ENCODE measurements at regions not wholly inside any gene's neighbourhood (a gene's known extent, or its start where the extent isn't known, plus 50 kb on each side); places are given as distances from the start of the nearest gene placed in this dataset.
"Not testable (repeated sequence)": the region's sequence is repeated elsewhere in the genome, so short reads cannot be mapped to it uniquely, and the experiment has no call there.

- DNase-seq (ENCODE audit: low read depth in 3 of 3): no peak
These were observed 950.7 kb upstream of the FANCL start for GRCh38 chr2:59191781-59192180.

GRCh38 chr2:59190518-59190917 is 949.4 kb upstream of the FANCL start:
- DNase-seq (ENCODE audit: low read depth in 3 of 3): no peak

GRCh38 chr2:59184276-59185020 is 943.3 kb upstream of the FANCL start:
- DNase-seq (ENCODE audit: low read depth in 3 of 3): no peak

DNA sequence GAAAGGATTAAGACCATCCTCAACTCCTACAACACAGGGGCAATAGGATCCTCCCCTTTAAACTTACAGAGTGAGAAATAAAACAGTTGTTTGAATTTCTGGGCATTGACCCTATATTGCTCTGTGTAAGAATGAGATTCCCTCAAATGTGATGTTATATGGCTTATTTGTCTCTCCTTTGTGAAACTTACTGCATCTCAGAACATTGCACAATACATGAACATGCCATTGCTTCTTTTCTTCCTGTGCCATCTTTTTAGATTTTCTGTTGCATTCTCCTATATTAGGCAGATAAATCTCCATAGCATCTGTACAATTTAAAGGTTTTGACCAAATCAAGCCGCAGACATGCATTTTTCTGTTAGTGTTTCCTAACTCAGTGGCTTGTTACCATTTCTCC is 941.9 kb upstream of the FANCL start:
- no peak for DNase-seq (ENCODE audit: low read depth in 3 of 3)

DNA sequence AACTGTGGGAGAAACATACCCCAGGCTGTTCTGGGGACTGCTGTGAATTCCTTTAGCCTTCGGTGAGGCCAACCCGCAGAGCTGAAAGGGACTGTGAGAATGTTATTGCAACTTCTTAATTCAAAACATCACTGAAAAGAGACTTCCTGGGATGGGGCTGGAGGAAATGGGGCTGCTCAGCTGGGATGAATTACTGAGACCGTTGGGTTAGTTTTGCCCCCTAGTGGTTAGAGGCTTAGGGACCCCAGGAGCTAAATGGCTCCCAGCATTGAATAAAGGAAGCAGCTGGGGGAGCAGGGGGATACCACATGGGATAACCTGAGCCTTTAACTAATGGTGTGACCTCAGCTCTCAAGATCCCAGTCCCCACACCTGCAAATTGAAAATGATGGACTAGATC is 941.1 kb upstream of the FANCL start:
- DNase-seq (ENCODE audit: low read depth in 3 of 3): no peak

DNA sequence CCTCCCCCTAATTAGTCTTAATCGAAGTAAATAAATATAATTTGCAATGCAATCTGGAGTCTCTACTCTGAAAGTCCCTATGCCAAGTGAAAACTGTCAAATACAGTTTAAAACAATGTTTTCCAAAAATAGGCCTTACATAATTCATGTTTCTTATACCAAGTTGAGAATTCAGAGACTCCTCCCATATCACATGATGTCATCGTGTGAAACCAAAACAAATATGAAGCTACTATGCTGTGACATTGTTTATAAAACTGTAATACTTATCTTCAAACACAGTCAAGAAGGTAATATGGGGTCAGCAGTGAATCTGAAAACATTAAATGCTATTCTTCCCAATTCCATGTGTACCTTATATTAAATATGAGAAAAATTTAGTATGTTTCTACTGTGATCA is 940.2 kb upstream of the FANCL start:
- DNase-seq (ENCODE audit: low read depth in 3 of 3): no peak

- DNase-seq (ENCODE audit: low read depth in 3 of 3): no peak
These were observed 939.5 kb upstream of the FANCL start for GRCh38 chr2:59180621-59181020.

GRCh38 chr2:59180111-59180510 is 939.0 kb upstream of the FANCL start:
- no peak for DNase-seq (ENCODE audit: low read depth in 3 of 3)

- DNase-seq (ENCODE audit: low read depth in 3 of 3): no peak
These were observed 936.6 kb upstream of the FANCL start for GRCh38 chr2:59177748-59178147.

DNA sequence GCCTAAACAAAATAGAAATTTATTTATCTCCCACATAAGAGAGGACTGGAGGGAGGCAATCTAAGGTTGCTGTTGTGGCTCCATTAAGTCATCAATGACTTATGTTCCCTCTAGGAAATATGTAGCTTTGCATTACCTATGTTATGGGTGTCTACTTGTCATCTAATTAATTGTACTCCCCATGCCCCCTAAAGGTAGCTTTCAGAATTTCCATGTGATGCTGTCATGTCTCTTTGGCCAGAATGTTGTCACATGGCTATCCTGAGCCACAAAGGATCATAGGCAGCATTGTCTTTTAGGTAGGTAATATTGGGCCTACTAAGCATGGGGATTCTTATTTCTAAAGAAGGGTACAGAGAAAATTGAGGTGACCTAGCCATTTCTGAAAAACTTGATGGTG is 935.6 kb upstream of the FANCL start:
- no peak for DNase-seq (ENCODE audit: low read depth in 3 of 3)

GRCh38 chr2:59174536-59175243 is 933.6 kb upstream of the FANCL start:
- no peak for DNase-seq (ENCODE audit: low read depth in 3 of 3)

DNA sequence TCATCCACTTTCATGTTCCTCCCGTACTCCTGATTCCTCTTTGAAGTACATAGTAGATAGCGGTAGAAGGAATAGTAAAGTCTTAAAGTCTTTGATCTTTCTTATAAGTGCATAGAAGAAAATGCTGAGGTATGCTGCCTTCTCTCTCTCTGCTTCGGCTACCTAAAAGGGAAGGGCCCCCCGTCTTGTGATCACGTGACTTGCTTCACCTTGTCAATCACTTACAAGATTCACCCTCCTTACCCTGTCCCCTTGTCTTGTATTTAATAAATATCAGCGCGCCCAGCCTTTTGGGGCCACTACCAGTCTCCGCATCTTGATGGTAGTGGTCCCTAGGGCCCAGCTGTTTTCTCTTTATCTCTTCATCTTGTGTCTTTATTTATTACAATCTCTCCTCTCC is 932.2 kb upstream of the FANCL start:
- no peak for DNase-seq (ENCODE audit: low read depth in 3 of 3)

- DNase-seq (ENCODE audit: low read depth in 3 of 3): no peak
These were observed 929.9 kb upstream of the FANCL start for GRCh38 chr2:59171019-59171418.

- no peak for DNase-seq (ENCODE audit: low read depth in 3 of 3)
These were observed 927.6 kb upstream of the FANCL start for GRCh38 chr2:59168766-59169165.

GRCh38 chr2:59167514-59167913 is 926.4 kb upstream of the FANCL start:
- no peak for DNase-seq (ENCODE audit: low read depth in 3 of 3)

GRCh38 chr2:59157908-59158307 is 916.8 kb upstream of the FANCL start:
- DNase-seq (ENCODE audit: low read depth in 3 of 3): not testable (repeated sequence)

DNA sequence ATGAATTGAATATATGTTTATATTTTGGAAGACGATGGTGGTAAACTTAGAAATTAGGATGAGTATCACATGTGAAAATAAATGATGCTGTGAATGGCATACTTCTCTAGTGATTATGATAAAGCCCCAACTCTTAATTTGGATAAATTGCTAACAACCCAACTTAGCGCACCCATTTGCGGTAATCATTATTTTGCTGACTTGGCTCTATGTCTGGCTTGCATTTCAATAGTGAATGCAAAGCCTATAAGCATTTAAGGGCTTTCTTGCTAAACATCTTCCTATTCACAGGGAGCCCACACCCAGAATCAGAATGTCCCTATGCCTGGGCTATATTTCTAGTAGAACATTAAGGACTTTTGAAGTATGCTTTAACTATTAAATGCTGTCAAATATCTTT is 910.7 kb upstream of the FANCL start:
- no peak for DNase-seq (ENCODE audit: low read depth in 3 of 3)

- DNase-seq (ENCODE audit: low read depth in 3 of 3): no peak
These were observed 909.2 kb upstream of the FANCL start for GRCh38 chr2:59150217-59150849.

- no peak for DNase-seq (ENCODE audit: low read depth in 3 of 3)
These were observed 908.1 kb upstream of the FANCL start for GRCh38 chr2:59149271-59149670.

DNA sequence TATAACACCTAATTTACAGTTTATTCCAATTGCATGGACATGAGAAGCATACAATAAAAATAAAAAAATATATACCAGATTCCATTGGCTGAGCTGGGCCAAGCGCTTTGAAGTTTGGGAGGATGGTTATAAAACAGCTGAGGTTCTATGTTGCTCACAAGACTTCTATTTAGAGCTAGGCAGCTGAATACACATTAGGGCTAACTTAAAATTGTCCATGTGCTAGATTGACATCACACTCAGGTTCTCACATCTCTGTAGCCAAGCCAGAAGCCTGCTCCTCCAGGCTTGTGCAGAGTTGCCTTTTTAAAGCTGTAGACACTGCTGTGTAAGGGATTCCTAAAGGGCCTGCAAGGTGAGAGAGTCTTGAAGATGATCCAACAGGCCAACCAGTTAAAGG is 871.1 kb upstream of the FANCL start:
- DNase-seq (ENCODE audit: low read depth in 3 of 3): no peak

DNA sequence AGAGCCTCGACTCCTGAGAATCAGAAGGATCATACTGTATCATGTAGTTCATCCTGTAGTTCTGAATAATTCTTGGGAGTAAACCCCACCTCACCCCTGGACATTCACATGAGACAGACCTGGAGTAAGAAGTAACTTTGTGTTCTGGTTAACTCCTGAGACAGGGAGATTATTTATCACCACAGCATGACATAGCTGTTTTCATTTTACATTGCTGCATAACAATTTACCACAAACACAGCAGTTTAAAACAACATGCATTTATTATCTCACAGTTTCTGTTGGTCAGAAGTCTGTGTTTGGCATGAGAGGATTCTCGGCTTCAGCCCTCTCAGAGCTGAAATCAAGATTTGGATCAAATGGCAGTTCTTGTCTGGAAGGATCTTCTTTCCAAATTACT is 855.8 kb upstream of the FANCL start:
- DNase-seq (ENCODE audit: low read depth in 3 of 3): no peak

GRCh38 chr2:59093571-59093970 is 852.4 kb upstream of the FANCL start:
- DNase-seq (ENCODE audit: low read depth in 3 of 3): no peak

- DNase-seq (ENCODE audit: low read depth in 3 of 3): no peak
These were observed 843.2 kb upstream of the FANCL start for GRCh38 chr2:59084326-59084725.
